Peyer's patch (tissue), 4 donors: ENCODE measurements at regions not wholly inside any gene's neighbourhood (a gene's known extent, or its start where the extent isn't known, plus 50 kb on each side); places are given as distances from the start of the nearest gene placed in this dataset.

Experiments
- DNase-seq, 3 donors: peaks; one replicate each; pipeline ENCODE4 v3.0.0-alpha.2; 2017 to 2019
- H3K27ac ChIP-seq, 4 donors: fragments of 200-600 bp; sonication (generic); one replicate each; pipeline ENCODE4 v1.5.1; 2016 to 2019
- H3K27me3 ChIP-seq, 2 donors: fragments of 200-600 bp; sonication (generic); one replicate each; pipeline ENCODE4 v1.5.1; 2019
- H3K36me3 ChIP-seq, 3 donors: fragments of 200-600 bp; sonication (generic); one replicate each; pipeline ENCODE4 v1.5.1; 2016 to 2019
- H3K4me1 ChIP-seq, 4 donors: fragments of 200-600 bp; sonication (generic); one replicate each; pipeline ENCODE4 v1.5.1; 2016 to 2019
- H3K4me3 ChIP-seq, 4 donors: fragments of 200-600 bp; sonication (generic); 1 replicate in 3 of 4; 2 replicates in 1 of 4; pipeline ENCODE4 v1.5.1; 2016 to 2019; ENCODE audit warnings: mild to moderate bottlenecking in 1 of 4
- H3K9me3 ChIP-seq, 4 donors: fragments of 200-600 bp; sonication (generic); one replicate each; pipeline ENCODE4 v1.5.1; 2016 to 2019; ENCODE audit warnings: mild to moderate bottlenecking in 1 of 4
- CTCF ChIP-seq, 6 experiments: fragments of 450-650 bp in 4 of 6; fragments of 200-600 bp in 2 of 6; sonication (generic) in 1 of 6; IDR thresholded peaks; one replicate each; pipeline ENCODE4 v1.5.1; 2017 to 2019; ENCODE audit warnings: antibody characterized with exemption in 6 of 6, mild to moderate bottlenecking in 3 of 6, moderate library complexity in 1 of 6
- POLR2A ChIP-seq, 2 donors: fragments of 450-650 bp; IDR thresholded peaks; one replicate each; pipeline ENCODE4 v1.5.1; 2017; ENCODE audit warnings: antibody characterized with exemption in 2 of 2, mild to moderate bottlenecking in 2 of 2, moderate library complexity in 2 of 2

- no peaks in the 10 kb centered on the region for H3K4me1 ChIP-seq
- no peak overlapping the region for H3K4me3 ChIP-seq
- H3K9me3 ChIP-seq = no peaks in the 10 kb centered on the region
- no peaks in the 10 kb centered on the region for H3K27me3 ChIP-seq
- no peak for TF ChIP-seq CTCF (IDR thresholded peaks at IDR 0.05)
- no peak for TF ChIP-seq POLR2A (IDR thresholded peaks at IDR 0.05)
- no peaks in the 10 kb centered on the region for H3K36me3 ChIP-seq
- DNase-seq = no peak
- H3K27ac ChIP-seq = no peak overlapping the region
Measured at GRCh38 chr14:71408362-71409030, 501.2 kb downstream of the PCNX1 start.

- DNase-seq = no peak
- H3K9me3 ChIP-seq = no peaks in the 10 kb centered on the region
- TF ChIP-seq POLR2A (IDR thresholded peaks at IDR 0.05) = no peak
- no peak for TF ChIP-seq CTCF (IDR thresholded peaks at IDR 0.05)
- no peak overlapping the region for H3K4me3 ChIP-seq
- H3K4me1 ChIP-seq = no peaks in the 10 kb centered on the region
- no peaks in the 10 kb centered on the region for H3K27me3 ChIP-seq
- no peak overlapping the region for H3K27ac ChIP-seq
- H3K36me3 ChIP-seq = no peaks in the 10 kb centered on the region
Measured at GRCh38 chr14:71410578-71411284, 503.5 kb downstream of the PCNX1 start.

- Histone ChIP-seq H3K4me1 (no peaks in the 10 kb centered on the region), H3K9me3 (no peaks in the 10 kb centered on the region), H3K27ac (no peak overlapping the region), H3K4me3 (no peak overlapping the region), H3K36me3 (no peaks in the 10 kb centered on the region), H3K27me3 (no peaks in the 10 kb centered on the region)
- no peak for TF ChIP-seq POLR2A (IDR thresholded peaks at IDR 0.05)
- no peak for TF ChIP-seq CTCF (IDR thresholded peaks at IDR 0.05)
- DNase-seq = no peak
Measured at GRCh38 chr14:71411285-71411595, 504.0 kb downstream of the PCNX1 start.

GRCh38 chr14:71411738-71412137 is 504.5 kb downstream of the PCNX1 start:
- Histone ChIP-seq H3K9me3 (no peaks in the 10 kb centered on the region), H3K27ac (no peak overlapping the region), H3K27me3 (no peaks in the 10 kb centered on the region), H3K4me1 (no peaks in the 10 kb centered on the region), H3K4me3 (no peak overlapping the region), H3K36me3 (no peaks in the 10 kb centered on the region)
- DNase-seq = no peak
- TF ChIP-seq POLR2A (IDR thresholded peaks at IDR 0.05) = no peak
- TF ChIP-seq CTCF (IDR thresholded peaks at IDR 0.05) = no peak

- no peaks in the 10 kb centered on the region for H3K4me1 ChIP-seq
- no peaks in the 10 kb centered on the region for H3K27me3 ChIP-seq
- TF ChIP-seq POLR2A (IDR thresholded peaks at IDR 0.05) = no peak
- no peak for TF ChIP-seq CTCF (IDR thresholded peaks at IDR 0.05)
- no peak overlapping the region for H3K4me3 ChIP-seq
- H3K36me3 ChIP-seq = no peaks in the 10 kb centered on the region
- no peaks in the 10 kb centered on the region for H3K9me3 ChIP-seq
- H3K27ac ChIP-seq = no peak overlapping the region
- no peak for DNase-seq
Measured at GRCh38 chr14:71414631-71415403, 507.6 kb downstream of the PCNX1 start.
